HEK293 (cell line): ENCODE measurements at regions not wholly inside any gene's neighbourhood (a gene's known extent, or its start where the extent isn't known, plus 50 kb on each side); places are given as distances from the start of the nearest gene placed in this dataset.

ENCODE experiments used
- CTCF ChIA-PET: fragments of 350-600 bp; formaldehyde crosslinking; extraction: SDS; loops from one replicate; lab custom pipeline; 2021; ENCODE audit warnings: antibody characterized with exemption; lab: Yijun Ruan, JAX
- POLR2A ChIA-PET: fragments of 300-600 bp; formaldehyde crosslinking; extraction: SDS; loops from one replicate; lab custom pipeline; 2020; ENCODE audit warnings: antibody characterized with exemption, inconsistent platforms; lab: Yijun Ruan, JAX
- H3K27ac ChIP-seq: fragments of 200-500 bp; sonication (Bioruptor generic); 2 replicates; pipeline ENCODE4 v1.5.1; 2014; ENCODE audit warnings: low read depth, low read length, control low read depth, inconsistent platforms; ENCODE audit errors: extremely low read depth
- H3K36me3 ChIP-seq, 2 experiments: fragments of 200-500 bp in 1 of 2; sonication (Bioruptor generic) in 1 of 2; 1 replicate in 1 of 2; 2 replicates in 1 of 2; pipeline ENCODE4 v1.5.1; 2014 to 2017; ENCODE audit warnings: inconsistent platforms in 2 of 2, low read length in 2 of 2; ENCODE audit not compliant: control insufficient read depth in 2 of 2, insufficient read depth in 1 of 2
- H3K4me1 ChIP-seq: fragments of 200-500 bp; sonication (Bioruptor generic); 2 replicates; pipeline ENCODE4 v1.5.1; 2014; ENCODE audit warnings: mild to moderate bottlenecking, low read length, inconsistent platforms; ENCODE audit not compliant: control insufficient read depth, insufficient read depth
- H3K4me3 ChIP-seq: 2 replicates; pipeline ENCODE4 v1.5.1; 2011; ENCODE audit warnings: low read depth, mild to moderate bottlenecking, control low read depth, low read length, moderate library complexity
- H3K9me3 ChIP-seq: fragments of 200-500 bp; sonication (Bioruptor generic); 2 replicates; pipeline ENCODE4 v1.5.1; 2014; ENCODE audit warnings: low read depth, low read length, inconsistent platforms; ENCODE audit not compliant: control insufficient read depth, insufficient read depth
- BCL6B ChIP-seq: fragments of 450-650 bp; formaldehyde crosslinking; IDR thresholded peaks from 2 replicates; pipeline ENCODE4 v1.5.1; 2017; ENCODE audit warnings: missing biosample characterization, missing genetic modification characterization
- GFI1B ChIP-seq: fragments of 450-650 bp; formaldehyde crosslinking; IDR thresholded peaks from 2 replicates; pipeline ENCODE4 v1.5.1; 2016; ENCODE audit warnings: missing biosample characterization, missing genetic modification characterization
- GLIS1 ChIP-seq: fragments of 450-650 bp; formaldehyde crosslinking; IDR thresholded peaks from 2 replicates; pipeline ENCODE4 v1.5.1; 2016; ENCODE audit warnings: missing biosample characterization, missing genetic modification characterization
- GLIS2 ChIP-seq: fragments of 450-650 bp; formaldehyde crosslinking; IDR thresholded peaks from 2 replicates; pipeline ENCODE4 v1.5.1; 2016; ENCODE audit warnings: missing biosample characterization, missing genetic modification characterization
- KLF7 ChIP-seq: fragments of 450-650 bp; formaldehyde crosslinking; IDR thresholded peaks from 2 replicates; pipeline ENCODE4 v1.5.1; 2016; ENCODE audit warnings: missing biosample characterization, missing genetic modification characterization, borderline replicate concordance
- OVOL3 ChIP-seq: fragments of 450-650 bp; formaldehyde crosslinking; IDR thresholded peaks from 2 replicates; pipeline ENCODE4 v1.5.1; 2016; ENCODE audit warnings: missing biosample characterization, missing genetic modification characterization
- PBX3 ChIP-seq: sonication (generic); formaldehyde crosslinking; IDR thresholded peaks from 2 replicates; pipeline ENCODE4 v1.8.1; 2022; ENCODE audit warnings: mild to moderate bottlenecking, moderate library complexity, missing genetic modification reagents
- PRDM6 ChIP-seq: fragments of 450-650 bp; formaldehyde crosslinking; IDR thresholded peaks from 2 replicates; pipeline ENCODE4 v1.5.1; 2017; ENCODE audit warnings: missing biosample characterization, missing genetic modification characterization
- ZBTB17 ChIP-seq: fragments of 450-650 bp; formaldehyde crosslinking; IDR thresholded peaks from 2 replicates; pipeline ENCODE4 v1.5.1; 2016; ENCODE audit warnings: missing biosample characterization, missing genetic modification characterization
- ZBTB44 ChIP-seq: fragments of 450-650 bp; IDR thresholded peaks from 2 replicates; pipeline ENCODE4 v1.5.1; 2018; ENCODE audit warnings: missing biosample characterization, mild to moderate bottlenecking, missing genetic modification characterization
- ZEB2 ChIP-seq: fragments of 450-650 bp; formaldehyde crosslinking; IDR thresholded peaks from 2 replicates; pipeline ENCODE4 v1.5.1; 2016; ENCODE audit warnings: missing biosample characterization, missing genetic modification characterization
- ZFHX2 ChIP-seq: fragments of 450-650 bp; formaldehyde crosslinking; conservative IDR thresholded peaks from 2 replicates; pipeline ENCODE4 v1.5.1; 2016; ENCODE audit warnings: missing biosample characterization, missing genetic modification characterization
- ZFP69B ChIP-seq: fragments of 450-650 bp; formaldehyde crosslinking; IDR thresholded peaks from 2 replicates; pipeline ENCODE4 v1.5.1; 2016; ENCODE audit warnings: missing biosample characterization, missing genetic modification characterization
- ZNF146 ChIP-seq: fragments of 450-650 bp; formaldehyde crosslinking; IDR thresholded peaks from 2 replicates; pipeline ENCODE4 v1.5.1; 2016; ENCODE audit warnings: missing biosample characterization, missing genetic modification characterization
- ZNF157 ChIP-seq: fragments of 450-650 bp; formaldehyde crosslinking; IDR thresholded peaks from 2 replicates; pipeline ENCODE4 v1.5.1; 2016; ENCODE audit warnings: missing biosample characterization, missing genetic modification characterization
- ZNF16 ChIP-seq: fragments of 450-650 bp; formaldehyde crosslinking; IDR thresholded peaks from 2 replicates; pipeline ENCODE4 v1.5.1; 2016; ENCODE audit warnings: low read depth, missing biosample characterization, missing genetic modification characterization
- ZNF324 ChIP-seq: fragments of 450-650 bp; formaldehyde crosslinking; IDR thresholded peaks from 2 replicates; pipeline ENCODE4 v1.5.1; 2016; ENCODE audit warnings: missing biosample characterization, missing genetic modification characterization
- ZNF335 ChIP-seq: fragments of 450-650 bp; formaldehyde crosslinking; conservative IDR thresholded peaks from 2 replicates; pipeline ENCODE4 v1.5.1; 2016; ENCODE audit warnings: missing biosample characterization, missing genetic modification characterization
- ZNF404 ChIP-seq: fragments of 450-650 bp; formaldehyde crosslinking; IDR thresholded peaks from 2 replicates; pipeline ENCODE4 v1.5.1; 2017; ENCODE audit warnings: missing biosample characterization, missing genetic modification characterization
- ZNF558 ChIP-seq: fragments of 450-650 bp; formaldehyde crosslinking; IDR thresholded peaks from 2 replicates; pipeline ENCODE4 v1.5.1; 2016; ENCODE audit warnings: missing biosample characterization, missing genetic modification characterization
- ZNF692 ChIP-seq: fragments of 450-650 bp; formaldehyde crosslinking; IDR thresholded peaks from 2 replicates; pipeline ENCODE4 v1.5.1; 2016; ENCODE audit warnings: missing biosample characterization, missing genetic modification characterization
- ZNF830 ChIP-seq: fragments of 450-650 bp; IDR thresholded peaks from 2 replicates; pipeline ENCODE4 v1.5.0; 2018; ENCODE audit warnings: missing biosample characterization, missing genetic modification characterization, low read depth, mild to moderate bottlenecking, moderate library complexity
- ZXDB ChIP-seq: fragments of 450-650 bp; formaldehyde crosslinking; IDR thresholded peaks from 2 replicates; pipeline ENCODE4 v1.5.1; 2016; ENCODE audit warnings: missing biosample characterization, missing genetic modification characterization

GRCh38 chr4:181859439-181859838 lies 383.8 kb upstream of the TENM3 start:
- ChIA-PET POLR2A (no interaction called here), CTCF (no interaction called here)
- H3K9me3 ChIP-seq, result no peaks in the 10 kb centered on the region
- 0 out of 2 replicates have a peak, but pooled peaks have one; percentile 32 for TF ChIP-seq ZBTB44 (tag by site-specific recombination)
- TF ChIP-seq PBX3 (CRISPR knock-in tag), result no peak
- TF ChIP-seq ZFHX2 (tag by site-specific recombination), result no peak
- peak; percentile 63 for TF ChIP-seq PRDM6 (tag by site-specific recombination)
- TF ChIP-seq ZNF146 (tag by site-specific recombination), result no peak
- peaks cover 12% of the 10 kb centered on the region for H3K4me1 ChIP-seq
- H3K36me3 ChIP-seq, result no peaks in the 10 kb centered on the region
- no peak overlapping the region for H3K27ac ChIP-seq
- H3K4me3 ChIP-seq, result no peak overlapping the region

- H3K36me3 ChIP-seq, result no peaks in the 10 kb centered on the region
- POLR2A ChIA-PET, result no interaction called here
- CTCF ChIA-PET, result no interaction called here
- no peak overlapping the region for H3K4me3 ChIP-seq
- H3K27ac ChIP-seq, result peak overlapping the region; percentile 7; the same call in 1 of the 2 replicates
- peaks cover 12% of the 10 kb centered on the region for H3K4me1 ChIP-seq
- H3K9me3 ChIP-seq, result no peaks in the 10 kb centered on the region
- TF ChIP-seq ZNF324, result no peak
- no peak for TF ChIP-seq ZNF404 (tag by site-specific recombination)
- no peak for TF ChIP-seq ZFP69B (tag by site-specific recombination)
- TF ChIP-seq GLIS2 (tag by site-specific recombination), result no peak
- TF ChIP-seq ZNF558, result no peak
- TF ChIP-seq ZBTB44 (tag by site-specific recombination), result peak; percentile 67; the same call in 1 of the 2 replicates
- 0 out of 2 replicates have a peak, but pooled peaks have one; percentile 33 for TF ChIP-seq ZXDB (tag by site-specific recombination)
- no peak for TF ChIP-seq KLF7 (tag by site-specific recombination)
- TF ChIP-seq ZNF830 (tag by site-specific recombination), result no peak
- peak; percentile 9; the same call in 1 of the 2 replicates for TF ChIP-seq GFI1B
- 0 out of 2 replicates have a peak, but pooled peaks have one; percentile 22 for TF ChIP-seq ZEB2 (tag by site-specific recombination)
- no peak for TF ChIP-seq OVOL3 (tag by site-specific recombination)
- peak; percentile 33; the same call in 1 of the 2 replicates for TF ChIP-seq ZNF335
- no peak for TF ChIP-seq ZNF692
- TF ChIP-seq ZNF16 (tag by site-specific recombination), result no peak
- no peak for TF ChIP-seq ZNF157 (tag by site-specific recombination)
- peak; percentile 71 for TF ChIP-seq PRDM6 (tag by site-specific recombination)
- TF ChIP-seq GLIS1 (tag by site-specific recombination), result no peak
- TF ChIP-seq ZBTB17, result peak; percentile 57; the same call in 1 of the 2 replicates
- no peak for TF ChIP-seq BCL6B
These were observed 383.0 kb upstream of the TENM3 start for GRCh38 chr4:181860157-181860556.
